Trophoblast cell (in vitro differentiated cells and primary cell): ENCODE measurements at regions not wholly inside any gene's neighbourhood (a gene's known extent, or its start where the extent isn't known, plus 50 kb on each side); places are given as distances from the start of the nearest gene placed in this dataset.
A peak's percentile ranks its signal among the peaks of the same experiment; 100 is the strongest.

Experiments
- DNase-seq, 2 donors: peaks; one replicate each; pipeline ENCODE4 v3.0.0-alpha.2; 2016
- H2AFZ ChIP-seq: 2 replicates; pipeline ENCODE4 v1.6.1; 2013; ENCODE audit warnings: low read length, moderate library complexity, mild to moderate bottlenecking; ENCODE audit not compliant: insufficient read depth, poor library complexity
- H2AK5ac ChIP-seq: 2 replicates; pipeline ENCODE4 v1.6.1; 2013; ENCODE audit warnings: mild to moderate bottlenecking, low read length
- H2BK120ac ChIP-seq: 2 replicates; pipeline ENCODE4 v1.6.1; 2013; ENCODE audit warnings: low read length, mild to moderate bottlenecking, moderate library complexity; ENCODE audit not compliant: insufficient read depth, poor library complexity
- H2BK12ac ChIP-seq: 2 replicates; pipeline ENCODE4 v1.6.1; 2013; ENCODE audit warnings: mild to moderate bottlenecking, low read length, moderate library complexity
- H2BK5ac ChIP-seq: 2 replicates; pipeline ENCODE4 v1.6.1; 2013; ENCODE audit warnings: low read length, low read depth, moderate library complexity, mild to moderate bottlenecking; ENCODE audit not compliant: poor library complexity
- H3K14ac ChIP-seq: 2 replicates; pipeline ENCODE4 v1.6.1; 2013; ENCODE audit warnings: mild to moderate bottlenecking, low read length
- H3K18ac ChIP-seq: 2 replicates; pipeline ENCODE4 v1.6.1; 2013; ENCODE audit warnings: mild to moderate bottlenecking, low read length
- H3K23ac ChIP-seq: 2 replicates; pipeline ENCODE4 v1.6.1; 2013; ENCODE audit warnings: low read length
- H3K27ac ChIP-seq: 2 replicates; pipeline ENCODE4 v1.5.1; 2013; ENCODE audit warnings: low read depth, mild to moderate bottlenecking, inconsistent platforms, low read length, moderate library complexity
- H3K27me3 ChIP-seq: 2 replicates; pipeline ENCODE4 v1.6.1; 2013; ENCODE audit warnings: inconsistent platforms, mild to moderate bottlenecking, low read length, moderate library complexity; ENCODE audit not compliant: insufficient read depth
- H3K36me3 ChIP-seq, 2 experiments: 1 replicate in 1 of 2; 2 replicates in 1 of 2; pipeline ENCODE4 v1.6.1; 2013; ENCODE audit warnings: low read length in 2 of 2, mild to moderate bottlenecking in 2 of 2, moderate library complexity in 1 of 2; ENCODE audit not compliant: insufficient read depth in 2 of 2, control insufficient read depth in 1 of 2
- H3K4ac ChIP-seq: 2 replicates; pipeline ENCODE4 v1.6.1; 2013; ENCODE audit warnings: low read depth, mild to moderate bottlenecking, low read length, moderate library complexity
- H3K4me1 ChIP-seq, 2 experiments: 1 replicate in 1 of 2; 2 replicates in 1 of 2; pipeline ENCODE4 v1.6.1; 2013; ENCODE audit warnings: low read length in 2 of 2, mild to moderate bottlenecking in 2 of 2, moderate library complexity in 1 of 2; ENCODE audit not compliant: insufficient read depth in 2 of 2, control insufficient read depth in 1 of 2
- H3K4me2 ChIP-seq: 2 replicates; pipeline ENCODE4 v1.6.1; 2013; ENCODE audit warnings: inconsistent platforms, mild to moderate bottlenecking, low read length, moderate library complexity
- H3K4me3 ChIP-seq: 2 replicates; pipeline ENCODE4 v1.5.1; 2013; ENCODE audit warnings: mild to moderate bottlenecking, low read depth, low read length, inconsistent platforms
- H3K79me1 ChIP-seq: one replicate; pipeline ENCODE4 v1.6.1; 2013; ENCODE audit warnings: low read length
- H3K79me2 ChIP-seq: 2 replicates; pipeline ENCODE4 v1.6.1; 2013; ENCODE audit warnings: low read length, mild to moderate bottlenecking; ENCODE audit not compliant: control insufficient read depth, insufficient read depth, poor library complexity
- H3K9ac ChIP-seq: 2 replicates; pipeline ENCODE4 v1.6.1; 2013; ENCODE audit warnings: mild to moderate bottlenecking, low read length
- H3K9me3 ChIP-seq: 2 replicates; pipeline ENCODE4 v1.6.1; 2013; ENCODE audit warnings: low read depth, mild to moderate bottlenecking, control low read depth, inconsistent platforms, low read length; ENCODE audit not compliant: insufficient read depth
- H4K12ac ChIP-seq: 2 replicates; pipeline ENCODE4 v1.6.1; 2013; ENCODE audit warnings: low read depth, mild to moderate bottlenecking, low read length, moderate library complexity
- H4K8ac ChIP-seq: 2 replicates; pipeline ENCODE4 v1.6.1; 2013; ENCODE audit warnings: low read depth, mild to moderate bottlenecking, low read length, moderate library complexity
- H4K91ac ChIP-seq: one replicate; pipeline ENCODE4 v1.6.1; 2013; ENCODE audit warnings: low read depth, mild to moderate bottlenecking, low read length, moderate library complexity
- WGBS: extraction: QIAGEN DNeasy Blood & Tissue Kit; methylation state at CpG from one replicate; pipeline ENCODE4 v1.1.7; 2013; ENCODE audit warnings: missing lambda C conversion rate; ENCODE audit not compliant: insufficient read length, insufficient coverage; ENCODE audit errors: extremely low coverage; 5-methylcytosine and 5-hydroxymethylcytosine counted together

GRCh38 chr4:37517326-37517725 is 168.8 kb downstream of the RELL1 start:
- Histone ChIP-seq H3K27me3 (no peaks in the 10 kb centered on the region), H3K4me3 (no peak overlapping the region), H2BK120ac (no peak overlapping the region), H3K79me1 (peaks cover under 1% of the 10 kb centered on the region), H3K4me1 (peaks cover 0 to 1% of the 10 kb centered on the region in 2 experiments), H4K91ac (no peak overlapping the region), H4K8ac (no peak overlapping the region), H3K27ac (no peak overlapping the region), H3K36me3 (no peaks in the 10 kb centered on the region), H3K9me3 (no peaks in the 10 kb centered on the region), H2AFZ (no peak overlapping the region), H3K9ac (no peak overlapping the region), H2BK5ac (no peak overlapping the region), H4K12ac (no peak overlapping the region), H3K4ac (no peak overlapping the region), H3K79me2 (no peaks in the 10 kb centered on the region), H3K18ac (no peak overlapping the region), H2BK12ac (no peak overlapping the region), H2AK5ac (no peak overlapping the region), H3K14ac (no peak overlapping the region), H3K4me2 (no peak overlapping the region), H3K23ac (no peak overlapping the region)
- DNase-seq: no peak
- WGBS: no CpG with 5 or more reads among the region's 3 CpGs

- peak in 1 of 2 donors; percentile 72 for DNase-seq
- H3K4me2 ChIP-seq: no peak overlapping the region
- no peak overlapping the region for H2BK12ac ChIP-seq
- peak overlapping the region; percentile 41 for H3K27ac ChIP-seq
- no peak overlapping the region for H3K4me3 ChIP-seq
- H3K18ac ChIP-seq: no peak overlapping the region
- no peak overlapping the region for H2BK5ac ChIP-seq
- no peak overlapping the region for H4K12ac ChIP-seq
- H2AK5ac ChIP-seq: no peak overlapping the region
- H3K79me1 ChIP-seq: no peaks in the 10 kb centered on the region
- H2BK120ac ChIP-seq: no peak overlapping the region
- H3K9ac ChIP-seq: no peak overlapping the region
- no CpG with 5 or more reads among the region's 7 CpGs for WGBS
- no peak overlapping the region for H2AFZ ChIP-seq
- no peak overlapping the region for H3K23ac ChIP-seq
- peaks cover 0 to 1% of the 10 kb centered on the region in 2 experiments for H3K4me1 ChIP-seq
- H3K14ac ChIP-seq: no peak overlapping the region
- H3K79me2 ChIP-seq: no peaks in the 10 kb centered on the region
- no peak overlapping the region for H3K4ac ChIP-seq
- no peak overlapping the region for H4K8ac ChIP-seq
- no peaks in the 10 kb centered on the region for H3K27me3 ChIP-seq
- H3K36me3 ChIP-seq: no peaks in the 10 kb centered on the region
- H3K9me3 ChIP-seq: no peaks in the 10 kb centered on the region
- no peak overlapping the region for H4K91ac ChIP-seq
These were observed 170.0 kb downstream of the RELL1 start for GRCh38 chr4:37516057-37516775.

- Histone ChIP-seq H3K18ac (no peak overlapping the region), H3K4me1 (no peaks in the 10 kb centered on the region), H2AFZ (no peak overlapping the region), H2AK5ac (no peak overlapping the region), H3K79me1 (no peaks in the 10 kb centered on the region), H3K27me3 (no peaks in the 10 kb centered on the region), H3K27ac (no peak overlapping the region), H3K36me3 (peaks cover 0 to 3% of the 10 kb centered on the region in 2 experiments), H3K23ac (no peak overlapping the region), H3K14ac (no peak overlapping the region), H2BK12ac (no peak overlapping the region), H3K4ac (no peak overlapping the region), H3K4me3 (no peak overlapping the region), H2BK5ac (no peak overlapping the region), H4K12ac (no peak overlapping the region), H4K8ac (no peak overlapping the region), H4K91ac (no peak overlapping the region), H3K4me2 (no peak overlapping the region), H3K9ac (no peak overlapping the region), H2BK120ac (no peak overlapping the region), H3K9me3 (peaks cover 3% of the 10 kb centered on the region), H3K79me2 (peaks cover 2% of the 10 kb centered on the region)
- DNase-seq: no peak
These were observed 175.6 kb downstream of the RELL1 start for GRCh38 chr4:37510626-37511025.

GRCh38 chr4:37503261-37503660 is 182.9 kb downstream of the RELL1 start:
- H3K79me2 ChIP-seq: no peaks in the 10 kb centered on the region
- H2BK120ac ChIP-seq: no peak overlapping the region

More at GRCh38 chr4:37503261-37503660, 182.9 kb downstream of the RELL1 start:
- Histone ChIP-seq H3K4ac (no peak overlapping the region), H2BK5ac (no peak overlapping the region), H2AK5ac (no peak overlapping the region), H3K27me3 (no peaks in the 10 kb centered on the region), H3K18ac (no peak overlapping the region), H3K79me1 (no peaks in the 10 kb centered on the region), H3K4me2 (no peak overlapping the region), H3K14ac (no peak overlapping the region), H3K4me3 (no peak overlapping the region), H3K27ac (no peak overlapping the region), H3K36me3 (no peaks in the 10 kb centered on the region), H3K9me3 (peaks cover 2% of the 10 kb centered on the region), H3K23ac (no peak overlapping the region), H4K91ac (no peak overlapping the region), H4K8ac (no peak overlapping the region), H4K12ac (no peak overlapping the region), H3K9ac (no peak overlapping the region), H2BK12ac (no peak overlapping the region), H3K4me1 (no peaks in the 10 kb centered on the region), H2AFZ (no peak overlapping the region)
- DNase-seq: no peak
